Thyroid gland (tissue), 4 donors: ENCODE measurements at regions not wholly inside any gene's neighbourhood (a gene's known extent, or its start where the extent isn't known, plus 50 kb on each side); places are given as distances from the start of the nearest gene placed in this dataset.

Experiments
- POLR2A ChIP-seq, 2 donors: fragments of 450-650 bp; IDR thresholded peaks; one replicate each; pipeline ENCODE4 v1.6.1; 2017; ENCODE audit warnings: antibody characterized with exemption in 2 of 2, mild to moderate bottlenecking in 2 of 2, moderate library complexity in 1 of 2
- TF ChIP-seq, protein P1 (sequence below), 6 experiments: fragments of 200-600 bp in 3 of 6; fragments of 450-650 bp in 3 of 6; sonication (generic) in 3 of 6; IDR thresholded peaks; one replicate each; pipeline ENCODE4 v1.5.1; 2016 to 2019; ENCODE audit warnings: antibody characterized with exemption in 6 of 6, mild to moderate bottlenecking in 2 of 6, inconsistent platforms in 1 of 6, moderate library complexity in 1 of 6

DNA sequence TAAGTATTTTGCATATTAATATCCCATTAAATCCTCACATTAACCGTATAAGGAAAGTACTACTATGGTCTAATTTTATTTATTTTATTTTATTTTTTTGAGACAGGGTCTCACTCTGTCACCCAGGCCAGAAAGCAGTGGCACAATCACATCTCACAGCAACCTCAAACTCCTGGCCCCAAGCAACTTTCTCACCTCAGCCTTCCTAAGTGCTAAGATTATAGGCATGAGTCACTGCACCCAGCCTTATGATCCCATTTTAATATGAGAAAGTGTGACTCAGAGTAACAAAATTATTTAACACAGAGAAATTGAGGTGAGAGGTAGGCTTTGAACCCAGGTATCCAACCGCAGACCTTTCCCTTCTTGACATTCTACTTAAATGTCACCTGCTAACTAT, 330.0 kb upstream of the POU3F3 start:
- TF ChIP-seq, protein P1, sequence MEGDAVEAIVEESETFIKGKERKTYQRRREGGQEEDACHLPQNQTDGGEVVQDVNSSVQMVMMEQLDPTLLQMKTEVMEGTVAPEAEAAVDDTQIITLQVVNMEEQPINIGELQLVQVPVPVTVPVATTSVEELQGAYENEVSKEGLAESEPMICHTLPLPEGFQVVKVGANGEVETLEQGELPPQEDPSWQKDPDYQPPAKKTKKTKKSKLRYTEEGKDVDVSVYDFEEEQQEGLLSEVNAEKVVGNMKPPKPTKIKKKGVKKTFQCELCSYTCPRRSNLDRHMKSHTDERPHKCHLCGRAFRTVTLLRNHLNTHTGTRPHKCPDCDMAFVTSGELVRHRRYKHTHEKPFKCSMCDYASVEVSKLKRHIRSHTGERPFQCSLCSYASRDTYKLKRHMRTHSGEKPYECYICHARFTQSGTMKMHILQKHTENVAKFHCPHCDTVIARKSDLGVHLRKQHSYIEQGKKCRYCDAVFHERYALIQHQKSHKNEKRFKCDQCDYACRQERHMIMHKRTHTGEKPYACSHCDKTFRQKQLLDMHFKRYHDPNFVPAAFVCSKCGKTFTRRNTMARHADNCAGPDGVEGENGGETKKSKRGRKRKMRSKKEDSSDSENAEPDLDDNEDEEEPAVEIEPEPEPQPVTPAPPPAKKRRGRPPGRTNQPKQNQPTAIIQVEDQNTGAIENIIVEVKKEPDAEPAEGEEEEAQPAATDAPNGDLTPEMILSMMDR (IDR thresholded peaks at IDR 0.05): no peak
- no peak for TF ChIP-seq POLR2A (IDR thresholded peaks at IDR 0.05)
